ENCODE measurements at regions not wholly inside any gene's neighbourhood (a gene's known extent, or its start where the extent isn't known, plus 50 kb on each side); places are given as distances from the start of the nearest gene placed in this dataset.
A peak's percentile ranks its signal among the peaks of the same experiment; 100 is the strongest.

DNA sequence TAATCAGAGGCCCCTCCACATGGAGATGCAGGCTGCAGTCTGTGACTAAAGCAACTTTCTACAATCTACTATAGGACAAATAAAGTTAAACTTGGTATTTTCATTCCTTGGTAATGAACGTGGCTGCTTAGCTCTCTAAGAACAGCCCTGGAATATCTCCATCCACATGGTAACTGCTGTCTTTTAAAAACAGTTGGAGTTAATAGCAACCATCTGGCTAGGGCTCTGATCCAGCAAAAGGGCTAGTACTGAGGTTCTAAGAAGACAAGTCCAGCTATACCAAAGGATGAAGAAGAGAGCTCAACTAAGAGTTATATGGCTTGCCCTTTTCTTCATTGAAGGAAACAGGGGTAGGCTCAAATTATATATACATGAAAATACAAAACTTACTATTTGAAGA is 920.1 kb downstream of the FLRT2 start:
- DNase-seq, result no peak
- Histone ChIP-seq H3K36me3 (ENCODE audit: control insufficient read depth, insufficient read depth, low read length) (no peaks in the 10 kb centered on the region), H3K27ac (ENCODE audit: low read depth, low read length) (no peak overlapping the region), H3K27me3 (ENCODE audit: control insufficient read depth, insufficient read depth, low read length, poor library complexity, severe bottlenecking) (no peaks in the 10 kb centered on the region), H3K9ac (ENCODE audit: extremely low read depth, low read length, poor library complexity, severe bottlenecking) (no peak overlapping the region), H3K4me1 (ENCODE audit: control insufficient read depth, insufficient read depth, low read length) (no peaks in the 10 kb centered on the region), H3K9me3 (ENCODE audit: control insufficient read depth, low read length) (no peaks in the 10 kb centered on the region), H3K4me3 (ENCODE audit: low read length) (no peak overlapping the region)
- TF ChIP-seq, protein P1, sequence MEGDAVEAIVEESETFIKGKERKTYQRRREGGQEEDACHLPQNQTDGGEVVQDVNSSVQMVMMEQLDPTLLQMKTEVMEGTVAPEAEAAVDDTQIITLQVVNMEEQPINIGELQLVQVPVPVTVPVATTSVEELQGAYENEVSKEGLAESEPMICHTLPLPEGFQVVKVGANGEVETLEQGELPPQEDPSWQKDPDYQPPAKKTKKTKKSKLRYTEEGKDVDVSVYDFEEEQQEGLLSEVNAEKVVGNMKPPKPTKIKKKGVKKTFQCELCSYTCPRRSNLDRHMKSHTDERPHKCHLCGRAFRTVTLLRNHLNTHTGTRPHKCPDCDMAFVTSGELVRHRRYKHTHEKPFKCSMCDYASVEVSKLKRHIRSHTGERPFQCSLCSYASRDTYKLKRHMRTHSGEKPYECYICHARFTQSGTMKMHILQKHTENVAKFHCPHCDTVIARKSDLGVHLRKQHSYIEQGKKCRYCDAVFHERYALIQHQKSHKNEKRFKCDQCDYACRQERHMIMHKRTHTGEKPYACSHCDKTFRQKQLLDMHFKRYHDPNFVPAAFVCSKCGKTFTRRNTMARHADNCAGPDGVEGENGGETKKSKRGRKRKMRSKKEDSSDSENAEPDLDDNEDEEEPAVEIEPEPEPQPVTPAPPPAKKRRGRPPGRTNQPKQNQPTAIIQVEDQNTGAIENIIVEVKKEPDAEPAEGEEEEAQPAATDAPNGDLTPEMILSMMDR (conservative IDR thresholded peaks at IDR 0.05), result no peak
- no peaks in the 10 kb centered on the region for H3K4me1 Mint-ChIP-seq
- no peak overlapping the region for H3K4me3 Mint-ChIP-seq
- H3K9me3 Mint-ChIP-seq, result no peaks in the 10 kb centered on the region
- no peaks in the 10 kb centered on the region for H3K27me3 Mint-ChIP-seq (ENCODE audit: insufficient read depth)
- WGBS, 2 experiments (ENCODE audit: insufficient coverage in 1 of 2, insufficient read length in 1 of 2), result 85 to 86% methylated on average over 1 of the region's 1 CpG
- no peak overlapping the region for H3K27ac Mint-ChIP-seq
- no peaks in the 10 kb centered on the region for H3K36me3 Mint-ChIP-seq (ENCODE audit: low read depth)

DNA sequence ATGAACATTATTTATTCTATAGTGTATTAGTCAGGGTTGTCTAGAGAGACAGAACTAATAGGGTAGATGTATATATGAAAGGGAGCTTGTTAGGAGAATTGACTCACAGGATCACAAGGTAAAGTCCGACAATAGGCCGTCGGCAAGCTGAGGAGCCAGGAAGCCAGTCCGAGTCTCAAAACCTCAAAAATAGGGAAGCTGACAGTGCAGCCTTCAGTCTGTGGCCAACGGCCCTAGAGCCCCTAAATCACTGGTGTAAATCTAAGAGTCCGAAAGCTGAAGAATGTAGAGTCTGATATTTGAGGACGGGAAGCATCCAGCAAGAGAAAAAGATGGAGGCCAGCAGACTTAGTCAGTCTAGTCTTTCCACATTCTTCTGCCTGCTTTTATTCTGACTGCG is 912.2 kb downstream of the FLRT2 start:
- H3K4me3 ChIP-seq (ENCODE audit: low read length), result no peak overlapping the region
- H3K9ac ChIP-seq (ENCODE audit: extremely low read depth, low read length, poor library complexity, severe bottlenecking), result no peak overlapping the region
- Mint-ChIP-seq H3K27ac (no peak overlapping the region), H3K4me1 (no peaks in the 10 kb centered on the region), H3K27me3 (ENCODE audit: insufficient read depth) (no peaks in the 10 kb centered on the region), H3K36me3 (ENCODE audit: low read depth) (no peaks in the 10 kb centered on the region), H3K4me3 (no peak overlapping the region), H3K9me3 (no peaks in the 10 kb centered on the region)
- TF ChIP-seq, protein P1 (conservative IDR thresholded peaks at IDR 0.05), result no peak
- H3K27ac ChIP-seq (ENCODE audit: low read depth, low read length), result no peak overlapping the region
- 92 to 95% methylated on average over 5 to 8 of the region's 8 CpGs for WGBS, 2 experiments (ENCODE audit: insufficient coverage in 1 of 2, insufficient read length in 1 of 2)
- H3K27me3 ChIP-seq (ENCODE audit: control insufficient read depth, insufficient read depth, low read length, poor library complexity, severe bottlenecking), result no peaks in the 10 kb centered on the region
- no peaks in the 10 kb centered on the region for H3K4me1 ChIP-seq (ENCODE audit: control insufficient read depth, insufficient read depth, low read length)
- H3K9me3 ChIP-seq (ENCODE audit: control insufficient read depth, low read length), result no peaks in the 10 kb centered on the region
- no peaks in the 10 kb centered on the region for H3K36me3 ChIP-seq (ENCODE audit: control insufficient read depth, insufficient read depth, low read length)
- no peak for DNase-seq

DNA sequence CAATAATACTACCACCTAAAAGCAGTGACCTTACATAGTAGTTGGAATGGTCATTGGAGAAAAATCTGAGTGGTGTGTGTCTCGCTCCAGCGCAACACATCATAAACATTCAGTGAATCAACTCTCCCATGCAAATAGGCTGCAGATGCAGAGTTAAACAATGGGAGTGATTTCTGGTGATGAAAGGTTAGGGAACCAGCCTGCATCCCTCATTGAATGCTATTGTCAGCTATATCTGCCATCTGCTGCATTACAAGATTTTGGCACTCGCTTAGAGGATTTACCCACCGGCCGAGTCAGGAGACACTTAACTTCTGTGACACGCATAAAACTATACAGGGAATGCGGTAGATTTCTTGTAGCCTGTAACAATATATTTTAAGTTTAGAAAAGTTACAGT is 900.9 kb downstream of the FLRT2 start:
- Mint-ChIP-seq H3K36me3 (ENCODE audit: low read depth) (no peaks in the 10 kb centered on the region), H3K27ac (no peak overlapping the region), H3K4me3 (no peak overlapping the region), H3K4me1 (no peaks in the 10 kb centered on the region), H3K27me3 (ENCODE audit: insufficient read depth) (no peaks in the 10 kb centered on the region), H3K9me3 (no peaks in the 10 kb centered on the region)
- H3K9ac ChIP-seq (ENCODE audit: extremely low read depth, low read length, poor library complexity, severe bottlenecking), result no peak overlapping the region
- H3K4me1 ChIP-seq (ENCODE audit: control insufficient read depth, insufficient read depth, low read length), result no peaks in the 10 kb centered on the region
- H3K4me3 ChIP-seq (ENCODE audit: low read length), result no peak overlapping the region
- peak overlapping the region; percentile 59 for H3K27ac ChIP-seq (ENCODE audit: low read depth, low read length)
- H3K27me3 ChIP-seq (ENCODE audit: control insufficient read depth, insufficient read depth, low read length, poor library complexity, severe bottlenecking), result no peaks in the 10 kb centered on the region
- H3K36me3 ChIP-seq (ENCODE audit: control insufficient read depth, insufficient read depth, low read length), result no peaks in the 10 kb centered on the region
- no peaks in the 10 kb centered on the region for H3K9me3 ChIP-seq (ENCODE audit: control insufficient read depth, low read length)
- TF ChIP-seq, protein P1 (conservative IDR thresholded peaks at IDR 0.05), result no peak
- WGBS, 2 experiments (ENCODE audit: insufficient coverage in 1 of 2, insufficient read length in 1 of 2), result 96 to 98% methylated on average over 5 to 7 of the region's 7 CpGs
- DNase-seq, result no peak

Data from endodermal cell (in vitro differentiated cells).